ENCODE measurements at regions not wholly inside any gene's neighbourhood (a gene's known extent, or its start where the extent isn't known, plus 50 kb on each side); places are given as distances from the start of the nearest gene placed in this dataset.
"Not testable (repeated sequence)": the region's sequence is repeated elsewhere in the genome, so short reads cannot be mapped to it uniquely, and the experiment has no call there.

- Mint-ChIP-seq H3K4me3 (no peak overlapping the region), H3K27ac (no peak overlapping the region), H3K36me3 (no peaks in the 10 kb centered on the region), H3K9me3 (peaks cover 7% of the 10 kb centered on the region; the same call in 1 of the 2 replicates), H3K27me3 (ENCODE audit: low read depth) (no peaks in the 10 kb centered on the region), H3K4me1 (peaks cover 17% of the 10 kb centered on the region)
- POLR2A ChIA-PET, result no interaction called here
- ATAC-seq, result no peak
- DNase-seq (ENCODE audit: low spot score), result no peak
- TF ChIP-seq ZNF219 (CRISPR knock-in tag; IDR thresholded peaks at IDR 0.05; ENCODE audit: borderline replicate concordance) (no peak), MXD4 (CRISPR knock-in tag; IDR thresholded peaks at IDR 0.05; ENCODE audit: borderline replicate concordance) (no peak), ZBTB21 (CRISPR knock-in tag; IDR thresholded peaks at IDR 0.05; ENCODE audit: borderline replicate concordance) (no peak), NR2C2 (CRISPR knock-in tag; IDR thresholded peaks at IDR 0.05) (no peak), NR3C1 (CRISPR knock-in tag; conservative IDR thresholded peaks at IDR 0.05; ENCODE audit: low read depth) (no peak)
- TF ChIP-seq, protein P1, sequence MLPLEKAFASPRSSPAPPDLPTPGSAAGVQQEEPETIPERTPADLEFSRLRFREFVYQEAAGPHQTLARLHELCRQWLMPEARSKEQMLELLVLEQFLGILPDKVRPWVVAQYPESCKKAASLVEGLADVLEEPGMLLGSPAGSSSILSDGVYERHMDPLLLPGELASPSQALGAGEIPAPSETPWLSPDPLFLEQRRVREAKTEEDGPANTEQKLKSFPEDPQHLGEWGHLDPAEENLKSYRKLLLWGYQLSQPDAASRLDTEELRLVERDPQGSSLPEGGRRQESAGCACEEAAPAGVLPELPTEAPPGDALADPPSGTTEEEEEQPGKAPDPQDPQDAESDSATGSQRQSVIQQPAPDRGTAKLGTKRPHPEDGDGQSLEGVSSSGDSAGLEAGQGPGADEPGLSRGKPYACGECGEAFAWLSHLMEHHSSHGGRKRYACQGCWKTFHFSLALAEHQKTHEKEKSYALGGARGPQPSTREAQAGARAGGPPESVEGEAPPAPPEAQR (CRISPR knock-in tag; IDR thresholded peaks at IDR 0.05), result no peak
- TF ChIP-seq, protein P2, sequence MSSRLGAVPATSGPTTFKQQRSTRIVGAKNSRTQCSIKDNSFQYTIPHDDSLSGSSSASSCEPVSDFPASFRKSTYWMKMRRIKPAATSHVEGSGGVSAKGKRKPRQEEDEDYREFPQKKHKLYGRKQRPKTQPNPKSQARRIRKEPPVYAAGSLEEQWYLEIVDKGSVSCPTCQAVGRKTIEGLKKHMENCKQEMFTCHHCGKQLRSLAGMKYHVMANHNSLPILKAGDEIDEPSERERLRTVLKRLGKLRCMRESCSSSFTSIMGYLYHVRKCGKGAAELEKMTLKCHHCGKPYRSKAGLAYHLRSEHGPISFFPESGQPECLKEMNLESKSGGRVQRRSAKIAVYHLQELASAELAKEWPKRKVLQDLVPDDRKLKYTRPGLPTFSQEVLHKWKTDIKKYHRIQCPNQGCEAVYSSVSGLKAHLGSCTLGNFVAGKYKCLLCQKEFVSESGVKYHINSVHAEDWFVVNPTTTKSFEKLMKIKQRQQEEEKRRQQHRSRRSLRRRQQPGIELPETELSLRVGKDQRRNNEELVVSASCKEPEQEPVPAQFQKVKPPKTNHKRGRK (CRISPR knock-in tag; IDR thresholded peaks at IDR 0.05; ENCODE audit: borderline replicate concordance), result no peak
- TF ChIP-seq, protein P3, sequence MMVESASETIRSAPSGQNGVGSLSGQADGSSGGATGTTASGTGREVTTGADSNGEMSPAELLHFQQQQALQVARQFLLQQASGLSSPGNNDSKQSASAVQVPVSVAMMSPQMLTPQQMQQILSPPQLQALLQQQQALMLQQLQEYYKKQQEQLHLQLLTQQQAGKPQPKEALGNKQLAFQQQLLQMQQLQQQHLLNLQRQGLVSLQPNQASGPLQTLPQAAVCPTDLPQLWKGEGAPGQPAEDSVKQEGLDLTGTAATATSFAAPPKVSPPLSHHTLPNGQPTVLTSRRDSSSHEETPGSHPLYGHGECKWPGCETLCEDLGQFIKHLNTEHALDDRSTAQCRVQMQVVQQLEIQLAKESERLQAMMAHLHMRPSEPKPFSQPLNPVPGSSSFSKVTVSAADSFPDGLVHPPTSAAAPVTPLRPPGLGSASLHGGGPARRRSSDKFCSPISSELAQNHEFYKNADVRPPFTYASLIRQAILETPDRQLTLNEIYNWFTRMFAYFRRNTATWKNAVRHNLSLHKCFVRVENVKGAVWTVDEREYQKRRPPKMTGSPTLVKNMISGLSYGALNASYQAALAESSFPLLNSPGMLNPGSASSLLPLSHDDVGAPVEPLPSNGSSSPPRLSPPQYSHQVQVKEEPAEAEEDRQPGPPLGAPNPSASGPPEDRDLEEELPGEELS (CRISPR knock-in tag; IDR thresholded peaks at IDR 0.05), result no peak
- CTCF ChIA-PET, result no interaction called here
Measured at GRCh38 chr13:107790397-107790796, 424.9 kb downstream of the LIG4 start.

GRCh38 chr13:107788464-107789165 is 426.7 kb downstream of the LIG4 start:
- ChIA-PET CTCF (no interaction called here), POLR2A (no interaction called here)
- Mint-ChIP-seq H3K9me3 (peaks cover 16% of the 10 kb centered on the region), H3K36me3 (peaks cover 5% of the 10 kb centered on the region; the same call in 1 of the 2 replicates), H3K4me3 (no peak overlapping the region), H3K27me3 (ENCODE audit: low read depth) (no peaks in the 10 kb centered on the region), H3K4me1 (no peaks in the 10 kb centered on the region; the same call in none of the 2 replicates), H3K27ac (no peak overlapping the region)
- no peak for ATAC-seq
- DNase-seq (ENCODE audit: low spot score), result no peak
- TF ChIP-seq KAT7 (CRISPR knock-in tag; IDR thresholded peaks at IDR 0.05; ENCODE audit: borderline replicate concordance) (no peak), ZNF121 (CRISPR knock-in tag; IDR thresholded peaks at IDR 0.05) (no peak), CTCF (IDR thresholded peaks at IDR 0.05) (no peak), ZNF416 (CRISPR knock-in tag; IDR thresholded peaks at IDR 0.05) (no peak)
- TF ChIP-seq, protein P4, sequence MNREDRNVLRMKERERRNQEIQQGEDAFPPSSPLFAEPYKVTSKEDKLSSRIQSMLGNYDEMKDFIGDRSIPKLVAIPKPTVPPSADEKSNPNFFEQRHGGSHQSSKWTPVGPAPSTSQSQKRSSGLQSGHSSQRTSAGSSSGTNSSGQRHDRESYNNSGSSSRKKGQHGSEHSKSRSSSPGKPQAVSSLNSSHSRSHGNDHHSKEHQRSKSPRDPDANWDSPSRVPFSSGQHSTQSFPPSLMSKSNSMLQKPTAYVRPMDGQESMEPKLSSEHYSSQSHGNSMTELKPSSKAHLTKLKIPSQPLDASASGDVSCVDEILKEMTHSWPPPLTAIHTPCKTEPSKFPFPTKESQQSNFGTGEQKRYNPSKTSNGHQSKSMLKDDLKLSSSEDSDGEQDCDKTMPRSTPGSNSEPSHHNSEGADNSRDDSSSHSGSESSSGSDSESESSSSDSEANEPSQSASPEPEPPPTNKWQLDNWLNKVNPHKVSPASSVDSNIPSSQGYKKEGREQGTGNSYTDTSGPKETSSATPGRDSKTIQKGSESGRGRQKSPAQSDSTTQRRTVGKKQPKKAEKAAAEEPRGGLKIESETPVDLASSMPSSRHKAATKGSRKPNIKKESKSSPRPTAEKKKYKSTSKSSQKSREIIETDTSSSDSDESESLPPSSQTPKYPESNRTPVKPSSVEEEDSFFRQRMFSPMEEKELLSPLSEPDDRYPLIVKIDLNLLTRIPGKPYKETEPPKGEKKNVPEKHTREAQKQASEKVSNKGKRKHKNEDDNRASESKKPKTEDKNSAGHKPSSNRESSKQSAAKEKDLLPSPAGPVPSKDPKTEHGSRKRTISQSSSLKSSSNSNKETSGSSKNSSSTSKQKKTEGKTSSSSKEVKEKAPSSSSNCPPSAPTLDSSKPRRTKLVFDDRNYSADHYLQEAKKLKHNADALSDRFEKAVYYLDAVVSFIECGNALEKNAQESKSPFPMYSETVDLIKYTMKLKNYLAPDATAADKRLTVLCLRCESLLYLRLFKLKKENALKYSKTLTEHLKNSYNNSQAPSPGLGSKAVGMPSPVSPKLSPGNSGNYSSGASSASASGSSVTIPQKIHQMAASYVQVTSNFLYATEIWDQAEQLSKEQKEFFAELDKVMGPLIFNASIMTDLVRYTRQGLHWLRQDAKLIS (CRISPR knock-in tag; IDR thresholded peaks at IDR 0.05; ENCODE audit: borderline replicate concordance), result no peak
- TF ChIP-seq, protein P5, sequence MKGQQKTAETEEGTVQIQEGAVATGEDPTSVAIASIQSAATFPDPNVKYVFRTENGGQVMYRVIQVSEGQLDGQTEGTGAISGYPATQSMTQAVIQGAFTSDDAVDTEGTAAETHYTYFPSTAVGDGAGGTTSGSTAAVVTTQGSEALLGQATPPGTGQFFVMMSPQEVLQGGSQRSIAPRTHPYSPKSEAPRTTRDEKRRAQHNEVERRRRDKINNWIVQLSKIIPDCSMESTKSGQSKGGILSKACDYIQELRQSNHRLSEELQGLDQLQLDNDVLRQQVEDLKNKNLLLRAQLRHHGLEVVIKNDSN (CRISPR knock-in tag; IDR thresholded peaks at IDR 0.05), result no peak
- TF ChIP-seq, protein P3 (CRISPR knock-in tag; IDR thresholded peaks at IDR 0.05), result no peak

- CTCF ChIA-PET; POLR2A ChIA-PET; H3K27ac Mint-ChIP-seq; H3K4me3 Mint-ChIP-seq; H3K4me1 Mint-ChIP-seq; H3K27me3 Mint-ChIP-seq (ENCODE audit: low read depth); ATAC-seq; DNase-seq (ENCODE audit: low spot score): not testable (repeated sequence)
- Mint-ChIP-seq H3K36me3 (peaks cover 14% of the 10 kb centered on the region), H3K9me3 (peaks cover 25% of the 10 kb centered on the region)
Measured at GRCh38 chr13:107782646-107783045, 432.7 kb downstream of the LIG4 start.
